Mesenchymal stem cell (in vitro differentiated cells and primary cell): ENCODE measurements at regions not wholly inside any gene's neighbourhood (a gene's known extent, or its start where the extent isn't known, plus 50 kb on each side); places are given as distances from the start of the nearest gene placed in this dataset.
"Not testable (repeated sequence)": the region's sequence is repeated elsewhere in the genome, so short reads cannot be mapped to it uniquely, and the experiment has no call there.

Experiments
- DNase-seq: peaks from one replicate; pipeline ENCODE4 v3.0.0-alpha.2; 2013
- H2AFZ ChIP-seq: one replicate; pipeline ENCODE4 v1.6.1; 2013; ENCODE audit warnings: low read depth, mild to moderate bottlenecking, control low read depth, inconsistent platforms, low read length, moderate library complexity
- H2AK5ac ChIP-seq: 2 replicates; pipeline ENCODE4 v1.6.1; 2013; ENCODE audit warnings: low read length, moderate library complexity, mild to moderate bottlenecking, inconsistent platforms; ENCODE audit not compliant: severe bottlenecking
- H2BK120ac ChIP-seq: one replicate; pipeline ENCODE4 v1.6.1; 2013; ENCODE audit warnings: low read depth, mild to moderate bottlenecking, inconsistent platforms, low read length, moderate library complexity
- H2BK12ac ChIP-seq, 2 experiments: one replicate each; pipeline ENCODE4 v1.6.1; 2013; ENCODE audit warnings: inconsistent platforms in 2 of 2, low read length in 2 of 2, mild to moderate bottlenecking in 2 of 2, moderate library complexity in 2 of 2, control low read depth in 1 of 2
- H2BK15ac ChIP-seq: one replicate; pipeline ENCODE4 v1.6.1; 2013; ENCODE audit warnings: mild to moderate bottlenecking, low read depth, inconsistent platforms; ENCODE audit not compliant: poor library complexity, severe bottlenecking
- H2BK5ac ChIP-seq: 2 replicates; pipeline ENCODE4 v1.6.1; 2013; ENCODE audit warnings: low read depth, mild to moderate bottlenecking, low read length, control low read depth, inconsistent platforms; ENCODE audit not compliant: poor library complexity, severe bottlenecking
- H3K14ac ChIP-seq, 2 experiments: one replicate each; pipeline ENCODE4 v1.6.1; 2013; ENCODE audit warnings: inconsistent platforms in 2 of 2, low read length in 2 of 2, control low read depth in 1 of 2, mild to moderate bottlenecking in 1 of 2, moderate library complexity in 1 of 2
- H3K18ac ChIP-seq, 2 experiments: one replicate each; pipeline ENCODE4 v1.6.1; 2013; ENCODE audit warnings: inconsistent platforms in 2 of 2, low read length in 2 of 2, control low read depth in 1 of 2, low read depth in 1 of 2, mild to moderate bottlenecking in 1 of 2
- H3K23ac ChIP-seq, 2 experiments: one replicate each; pipeline ENCODE4 v1.6.1; 2013; ENCODE audit warnings: inconsistent platforms in 2 of 2, low read length in 2 of 2, mild to moderate bottlenecking in 2 of 2, moderate library complexity in 2 of 2, control low read depth in 1 of 2
- H3K27ac ChIP-seq: 2 replicates; pipeline ENCODE4 v1.5.1; 2013; ENCODE audit warnings: mild to moderate bottlenecking, moderate library complexity, low read length, control low read depth, inconsistent platforms; ENCODE audit not compliant: poor library complexity, severe bottlenecking
- H3K27me3 ChIP-seq, 2 experiments: 2 replicates each; pipeline versions ENCODE4 v1.6.1 to v1.7.0; 2013; ENCODE audit warnings: low read length in 2 of 2, mild to moderate bottlenecking in 2 of 2, moderate library complexity in 2 of 2, control low read depth in 1 of 2, inconsistent platforms in 1 of 2; ENCODE audit not compliant: control insufficient read depth in 1 of 2, insufficient read depth in 1 of 2
- H3K36me3 ChIP-seq, 2 experiments: 2 replicates each; pipeline versions ENCODE4 v1.6.1 to v1.7.0; 2013; ENCODE audit warnings: low read length in 2 of 2, control low read depth in 1 of 2, inconsistent platforms in 1 of 2, low read depth in 1 of 2, mild to moderate bottlenecking in 1 of 2; ENCODE audit not compliant: insufficient read depth in 2 of 2, control insufficient read depth in 1 of 2
- H3K4ac ChIP-seq, 2 experiments: one replicate each; pipeline ENCODE4 v1.6.1; 2013; ENCODE audit warnings: inconsistent platforms in 2 of 2, low read length in 2 of 2, mild to moderate bottlenecking in 2 of 2, moderate library complexity in 2 of 2, control low read depth in 1 of 2, low read depth in 1 of 2
- H3K4me1 ChIP-seq: 2 replicates; pipeline ENCODE4 v1.6.1; 2013; ENCODE audit warnings: low read depth, low read length, control low read depth; ENCODE audit not compliant: control insufficient read depth, insufficient read depth
- H3K4me2 ChIP-seq: 2 replicates; pipeline ENCODE4 v1.6.1; 2013; ENCODE audit warnings: low read length, mild to moderate bottlenecking, inconsistent platforms; ENCODE audit not compliant: poor library complexity, severe bottlenecking
- H3K4me3 ChIP-seq, 2 experiments: 2 replicates each; pipeline versions ENCODE4 v1.5.1 to v1.7.0; 2013; ENCODE audit warnings: low read length in 2 of 2, mild to moderate bottlenecking in 2 of 2, control low read depth in 1 of 2, low read depth in 1 of 2; ENCODE audit not compliant: insufficient read depth in 1 of 2
- H3K79me1 ChIP-seq: replicated peaks from 2 replicates; pipeline ENCODE4 v1.6.1; 2013; ENCODE audit warnings: mild to moderate bottlenecking, control low read depth, low read length, inconsistent platforms; ENCODE audit not compliant: poor library complexity, severe bottlenecking
- H3K9ac ChIP-seq: 2 replicates; pipeline ENCODE4 v1.7.0; 2013; ENCODE audit warnings: mild to moderate bottlenecking, low read length, moderate library complexity
- H3K9me3 ChIP-seq: 2 replicates; pipeline ENCODE4 v1.7.0; 2013; ENCODE audit warnings: mild to moderate bottlenecking, low read length; ENCODE audit not compliant: control insufficient read depth
- H4K8ac ChIP-seq: one replicate; pipeline ENCODE4 v1.6.1; 2013; ENCODE audit warnings: inconsistent platforms, mild to moderate bottlenecking, low read length, moderate library complexity
- H4K91ac ChIP-seq: one replicate; pipeline ENCODE4 v1.6.1; 2013; ENCODE audit warnings: mild to moderate bottlenecking, low read length, inconsistent platforms
- WGBS: methylation state at CpG from one replicate; pipeline ENCODE4 v1.1.7; 2013; ENCODE audit warnings: mixed read lengths; 5-methylcytosine and 5-hydroxymethylcytosine counted together

GRCh38 chrX:88313972-88314371, 433.1 kb upstream of the CPXCR1 start:
- not testable (repeated sequence) for H3K14ac ChIP-seq, H2BK15ac ChIP-seq, H2BK120ac ChIP-seq, H3K36me3 ChIP-seq, DNase-seq, H3K4ac ChIP-seq, H3K9ac ChIP-seq, H3K27me3 ChIP-seq, H3K18ac ChIP-seq, H2AK5ac ChIP-seq, H2AFZ ChIP-seq, H3K79me1 ChIP-seq, H4K91ac ChIP-seq, H3K4me3 ChIP-seq, H3K4me2 ChIP-seq, H3K4me1 ChIP-seq, H3K23ac ChIP-seq, H2BK12ac ChIP-seq, H3K9me3 ChIP-seq, H3K27ac ChIP-seq, H2BK5ac ChIP-seq, H4K8ac ChIP-seq
- no CpG with 5 or more reads among the region's 2 CpGs for WGBS

GRCh38 chrX:88325634-88326033, 421.4 kb upstream of the CPXCR1 start:
- Histone ChIP-seq H3K4me1 (no peaks in the 10 kb centered on the region), H3K27ac (no peak overlapping the region), H3K18ac (no peak overlapping the region), H3K4me2 (no peak overlapping the region), H3K9me3 (peaks cover 4% of the 10 kb centered on the region), H3K79me1 (no peaks in the 10 kb centered on the region), H2BK12ac (no peak overlapping the region), H3K4ac (no peak overlapping the region), H3K36me3 (no peaks in the 10 kb centered on the region), H3K23ac (no peak overlapping the region), H2BK15ac (no peak overlapping the region), H2BK5ac (no peak overlapping the region), H3K4me3 (no peak overlapping the region), H4K91ac (no peak overlapping the region), H2AFZ (no peak overlapping the region), H3K27me3 (no peaks in the 10 kb centered on the region), H2BK120ac (no peak overlapping the region), H3K14ac (no peak overlapping the region), H3K9ac (no peak overlapping the region), H4K8ac (no peak overlapping the region), H2AK5ac (no peak overlapping the region)
- 100% methylated on average over 1 of the region's 1 CpG for WGBS
- no peak for DNase-seq

- Histone ChIP-seq H2AK5ac (no peak overlapping the region), H3K9ac (no peak overlapping the region), H2BK12ac (no peak overlapping the region), H3K36me3 (no peaks in the 10 kb centered on the region), H3K79me1 (no peaks in the 10 kb centered on the region), H2AFZ (no peak overlapping the region), H2BK120ac (no peak overlapping the region), H3K4me2 (no peak overlapping the region), H3K4ac (no peak overlapping the region), H4K91ac (no peak overlapping the region), H4K8ac (no peak overlapping the region), H3K18ac (no peak overlapping the region), H3K23ac (no peak overlapping the region), H3K9me3 (no peaks in the 10 kb centered on the region), H3K27ac (no peak overlapping the region), H3K14ac (no peak overlapping the region), H2BK15ac (no peak overlapping the region), H2BK5ac (no peak overlapping the region), H3K4me3 (no peak overlapping the region), H3K27me3 (no peaks in the 10 kb centered on the region), H3K4me1 (no peaks in the 10 kb centered on the region)
- no peak for DNase-seq
- no CpG with 5 or more reads among the region's 2 CpGs for WGBS
Measured at GRCh38 chrX:88355252-88355651, 391.8 kb upstream of the CPXCR1 start.

- H2AK5ac ChIP-seq = no peak overlapping the region
- H3K4me2 ChIP-seq = no peak overlapping the region
- no peak overlapping the region for H2BK15ac ChIP-seq
- H3K14ac ChIP-seq = no peak overlapping the region
- no peak overlapping the region for H2BK12ac ChIP-seq
- peaks cover 21% of the 10 kb centered on the region for H3K9me3 ChIP-seq
- no peak overlapping the region for H3K23ac ChIP-seq
- no peak for DNase-seq
- no peak overlapping the region for H2BK120ac ChIP-seq
- H3K27ac ChIP-seq = no peak overlapping the region
- no peak overlapping the region for H3K4me3 ChIP-seq
- WGBS = 52% methylated on average over 1 of the region's 1 CpG
- H2AFZ ChIP-seq = no peak overlapping the region
- H3K18ac ChIP-seq = no peak overlapping the region
- H2BK5ac ChIP-seq = no peak overlapping the region
- no peaks in the 10 kb centered on the region for H3K27me3 ChIP-seq
- H3K79me1 ChIP-seq = no peaks in the 10 kb centered on the region
- H3K4ac ChIP-seq = no peak overlapping the region
- no peaks in the 10 kb centered on the region for H3K4me1 ChIP-seq
- H4K91ac ChIP-seq = no peak overlapping the region
- no peak overlapping the region for H3K9ac ChIP-seq
- H3K36me3 ChIP-seq = no peaks in the 10 kb centered on the region
- no peak overlapping the region for H4K8ac ChIP-seq
Measured at GRCh38 chrX:88366314-88366713, 380.7 kb upstream of the CPXCR1 start.
